AG04449 (cell line): ENCODE measurements at regions not wholly inside any gene's neighbourhood (a gene's known extent, or its start where the extent isn't known, plus 50 kb on each side); places are given as distances from the start of the nearest gene placed in this dataset.

Experiments
- CTCF ChIA-PET: fragments of 350-600 bp; formaldehyde crosslinking; extraction: SDS; loops from one replicate; lab custom pipeline; 2021; ENCODE audit warnings: antibody characterized with exemption; lab: Yijun Ruan, JAX
- POLR2A ChIA-PET: fragments of 400-600, 350-600 bp; formaldehyde crosslinking; extraction: SDS; loops from one replicate; lab custom pipeline; 2020; ENCODE audit warnings: antibody characterized with exemption, inconsistent platforms; lab: Yijun Ruan, JAX
- DNase-seq: peaks from one replicate; pipeline ENCODE4 v3.0.0-alpha.2; 2010; ENCODE audit warnings: low read depth, low spot score
- H3K4me3 ChIP-seq: 2 replicates; pipeline ENCODE4 v1.5.1; 2011; ENCODE audit warnings: low read depth, mild to moderate bottlenecking, control low read depth, low read length
- CTCF ChIP-seq: IDR thresholded peaks from one replicate; pipeline ENCODE4 v1.5.1; 2011; ENCODE audit warnings: mild to moderate bottlenecking, moderate library complexity, low read length, control low read depth, inconsistent platforms; ENCODE audit not compliant: insufficient read depth; ENCODE audit errors: missing control alignments

- CTCF ChIA-PET = no interaction called here
- POLR2A ChIA-PET = no interaction called here
- TF ChIP-seq CTCF = no peak
- DNase-seq = no peak
- no peak overlapping the region for H3K4me3 ChIP-seq
Measured at GRCh38 chr5:30605693-30606268, 587.7 kb upstream of the CDH6 start.

GRCh38 chr5:30604648-30605262, 588.7 kb upstream of the CDH6 start:
- DNase-seq = no peak
- H3K4me3 ChIP-seq = no peak overlapping the region
- POLR2A ChIA-PET = no interaction called here
- TF ChIP-seq CTCF = no peak
- CTCF ChIA-PET = no interaction called here

GRCh38 chr5:30600892-30601291, 592.6 kb upstream of the CDH6 start:
- no peak for TF ChIP-seq CTCF
- DNase-seq = no peak
- POLR2A ChIA-PET = no interaction called here
- no peak overlapping the region for H3K4me3 ChIP-seq
- CTCF ChIA-PET = no interaction called here

- no peak for TF ChIP-seq CTCF
- no peak for DNase-seq
- POLR2A ChIA-PET = no interaction called here
- H3K4me3 ChIP-seq = no peak overlapping the region
- CTCF ChIA-PET = no interaction called here
Measured at GRCh38 chr5:30596495-30597064, 596.9 kb upstream of the CDH6 start.

GRCh38 chr5:30594331-30594730, 599.2 kb upstream of the CDH6 start:
- POLR2A ChIA-PET = no interaction called here
- no peak for DNase-seq
- H3K4me3 ChIP-seq = no peak overlapping the region
- CTCF ChIA-PET = no interaction called here
- TF ChIP-seq CTCF = no peak

GRCh38 chr5:30592833-30593232, 600.7 kb upstream of the CDH6 start:
- ChIA-PET POLR2A (no interaction called here), CTCF (no interaction called here)
- DNase-seq = no peak
- H3K4me3 ChIP-seq = no peak overlapping the region
- no peak for TF ChIP-seq CTCF
